Peyer's patch (tissue), 4 donors: ENCODE measurements at regions not wholly inside any gene's neighbourhood (a gene's known extent, or its start where the extent isn't known, plus 50 kb on each side); places are given as distances from the start of the nearest gene placed in this dataset.

Source experiments
- DNase-seq, 3 donors: peaks; one replicate each; pipeline ENCODE4 v3.0.0-alpha.2; 2017 to 2019
- H3K27ac ChIP-seq, 4 donors: fragments of 200-600 bp; sonication (generic); one replicate each; pipeline ENCODE4 v1.5.1; 2016 to 2019
- H3K27me3 ChIP-seq, 2 donors: fragments of 200-600 bp; sonication (generic); one replicate each; pipeline ENCODE4 v1.5.1; 2019
- H3K36me3 ChIP-seq, 3 donors: fragments of 200-600 bp; sonication (generic); one replicate each; pipeline ENCODE4 v1.5.1; 2016 to 2019
- H3K4me1 ChIP-seq, 4 donors: fragments of 200-600 bp; sonication (generic); one replicate each; pipeline ENCODE4 v1.5.1; 2016 to 2019
- H3K4me3 ChIP-seq, 4 donors: fragments of 200-600 bp; sonication (generic); 1 replicate in 3 of 4; 2 replicates in 1 of 4; pipeline ENCODE4 v1.5.1; 2016 to 2019; ENCODE audit warnings: mild to moderate bottlenecking in 1 of 4
- H3K9me3 ChIP-seq, 4 donors: fragments of 200-600 bp; sonication (generic); one replicate each; pipeline ENCODE4 v1.5.1; 2016 to 2019; ENCODE audit warnings: mild to moderate bottlenecking in 1 of 4
- CTCF ChIP-seq, 6 experiments: fragments of 450-650 bp in 4 of 6; fragments of 200-600 bp in 2 of 6; sonication (generic) in 1 of 6; IDR thresholded peaks; one replicate each; pipeline ENCODE4 v1.5.1; 2017 to 2019; ENCODE audit warnings: antibody characterized with exemption in 6 of 6, mild to moderate bottlenecking in 3 of 6, moderate library complexity in 1 of 6
- POLR2A ChIP-seq, 2 donors: fragments of 450-650 bp; IDR thresholded peaks; one replicate each; pipeline ENCODE4 v1.5.1; 2017; ENCODE audit warnings: antibody characterized with exemption in 2 of 2, mild to moderate bottlenecking in 2 of 2, moderate library complexity in 2 of 2

- no peaks in the 10 kb centered on the region for H3K9me3 ChIP-seq
- H3K4me1 ChIP-seq, result no peaks in the 10 kb centered on the region
- TF ChIP-seq CTCF (IDR thresholded peaks at IDR 0.05) (no peak), POLR2A (IDR thresholded peaks at IDR 0.05) (no peak)
- no peaks in the 10 kb centered on the region for H3K27me3 ChIP-seq
- no peak overlapping the region for H3K4me3 ChIP-seq
- no peak overlapping the region for H3K27ac ChIP-seq
- DNase-seq, result no peak
- H3K36me3 ChIP-seq, result no peaks in the 10 kb centered on the region
Measured at GRCh38 chr9:79237861-79238260, 333.9 kb upstream of the TLE4 start.

- Histone ChIP-seq H3K4me3 (no peak overlapping the region), H3K4me1 (no peaks in the 10 kb centered on the region), H3K27me3 (no peaks in the 10 kb centered on the region), H3K36me3 (no peaks in the 10 kb centered on the region), H3K27ac (no peak overlapping the region), H3K9me3 (no peaks in the 10 kb centered on the region)
- DNase-seq, result no peak
- TF ChIP-seq CTCF (IDR thresholded peaks at IDR 0.05) (no peak), POLR2A (IDR thresholded peaks at IDR 0.05) (no peak)
Measured at GRCh38 chr9:79240774-79241173, 331.0 kb upstream of the TLE4 start.

GRCh38 chr9:79242489-79242888 is 329.3 kb upstream of the TLE4 start:
- no peaks in the 10 kb centered on the region for H3K36me3 ChIP-seq
- no peaks in the 10 kb centered on the region for H3K9me3 ChIP-seq
- TF ChIP-seq CTCF (IDR thresholded peaks at IDR 0.05) (no peak), POLR2A (IDR thresholded peaks at IDR 0.05) (no peak)
- H3K4me3 ChIP-seq, result no peak overlapping the region
- no peaks in the 10 kb centered on the region for H3K27me3 ChIP-seq
- no peaks in the 10 kb centered on the region for H3K4me1 ChIP-seq
- no peak overlapping the region for H3K27ac ChIP-seq
- no peak for DNase-seq

- no peak for DNase-seq
- no peaks in the 10 kb centered on the region for H3K36me3 ChIP-seq
- no peaks in the 10 kb centered on the region for H3K9me3 ChIP-seq
- H3K27ac ChIP-seq, result no peak overlapping the region
- H3K4me3 ChIP-seq, result no peak overlapping the region
- H3K4me1 ChIP-seq, result no peaks in the 10 kb centered on the region
- H3K27me3 ChIP-seq, result no peaks in the 10 kb centered on the region
- TF ChIP-seq CTCF (IDR thresholded peaks at IDR 0.05) (no peak), POLR2A (IDR thresholded peaks at IDR 0.05) (no peak)
Measured at GRCh38 chr9:79246170-79246569, 325.6 kb upstream of the TLE4 start.

- Histone ChIP-seq H3K27me3 (no peaks in the 10 kb centered on the region), H3K27ac (no peak overlapping the region), H3K9me3 (no peaks in the 10 kb centered on the region), H3K36me3 (no peaks in the 10 kb centered on the region), H3K4me1 (no peaks in the 10 kb centered on the region), H3K4me3 (no peak overlapping the region)
- TF ChIP-seq POLR2A (IDR thresholded peaks at IDR 0.05), result no peak
- no peak for TF ChIP-seq CTCF (IDR thresholded peaks at IDR 0.05)
- DNase-seq, result no peak
Measured at GRCh38 chr9:79247021-79247420, 324.7 kb upstream of the TLE4 start.

GRCh38 chr9:79250806-79251205 is 321.0 kb upstream of the TLE4 start:
- DNase-seq, result no peak
- Histone ChIP-seq H3K4me1 (no peaks in the 10 kb centered on the region), H3K4me3 (no peak overlapping the region), H3K9me3 (no peaks in the 10 kb centered on the region), H3K27me3 (no peaks in the 10 kb centered on the region), H3K36me3 (no peaks in the 10 kb centered on the region), H3K27ac (no peak overlapping the region)
- TF ChIP-seq CTCF (IDR thresholded peaks at IDR 0.05) (no peak), POLR2A (IDR thresholded peaks at IDR 0.05) (no peak)
